KBM-7 (cell line): ENCODE measurements at regions not wholly inside any gene's neighbourhood (a gene's known extent, or its start where the extent isn't known, plus 50 kb on each side); places are given as distances from the start of the nearest gene placed in this dataset.
"Not testable (repeated sequence)": the region's sequence is repeated elsewhere in the genome, so short reads cannot be mapped to it uniquely, and the experiment has no call there.

Source experiments
- DNase-seq: peaks from one replicate; pipeline ENCODE4 v3.0.0-alpha.2; 2015
- in situ Hi-C: fragments of 300-500 bp; cut with MboI; formaldehyde crosslinking; loops from 2 replicates; pipeline ENCODE4 v1.14.3; 2020; ENCODE audit warnings: low sequenced_read_pairs, low pct_unique_long_range_greater_than_20kb, mixed read lengths

DNA sequence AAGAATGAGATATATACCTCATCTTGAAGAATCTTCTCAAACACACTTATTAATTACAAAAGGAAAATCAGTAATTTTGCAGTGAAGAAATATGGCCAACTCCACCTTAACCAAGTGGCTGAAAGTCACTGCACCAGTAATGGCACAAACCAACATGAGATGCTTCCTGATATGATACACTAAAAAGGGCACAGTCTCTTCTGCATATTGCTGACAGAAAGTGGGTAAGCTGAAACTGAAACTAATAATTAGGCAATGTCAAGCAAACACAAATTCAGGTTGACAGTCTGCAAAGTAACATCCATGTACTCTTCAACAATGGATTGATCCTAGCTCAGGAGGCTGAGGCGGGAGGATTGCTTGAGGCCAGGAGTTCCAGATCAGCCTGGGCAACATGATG lies 56.1 kb downstream of the ZNF22 start:
- in situ Hi-C loops, DNase-seq: not testable (repeated sequence)

DNA sequence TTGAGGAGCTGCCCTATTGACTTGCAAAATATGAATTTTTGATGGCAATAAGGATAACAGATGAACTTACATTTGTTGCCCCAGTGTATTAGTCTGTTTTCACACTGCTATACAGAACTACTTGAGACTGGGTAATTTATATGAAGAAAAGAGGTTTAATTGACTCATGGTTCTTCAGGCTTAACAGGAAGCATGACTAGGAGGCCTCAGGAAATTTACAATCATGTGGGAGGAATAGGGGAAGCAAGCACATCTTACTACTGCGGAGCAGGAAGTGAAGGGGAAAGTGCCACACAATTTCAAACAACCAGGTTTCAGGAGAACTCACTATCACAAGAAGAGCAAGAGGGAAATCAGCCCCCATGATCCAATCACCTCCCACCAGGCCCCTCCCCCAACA lies 57.9 kb downstream of the ZNF22 start:
- in situ Hi-C loops: no loop called here
- peak; percentile 16 for DNase-seq

DNA sequence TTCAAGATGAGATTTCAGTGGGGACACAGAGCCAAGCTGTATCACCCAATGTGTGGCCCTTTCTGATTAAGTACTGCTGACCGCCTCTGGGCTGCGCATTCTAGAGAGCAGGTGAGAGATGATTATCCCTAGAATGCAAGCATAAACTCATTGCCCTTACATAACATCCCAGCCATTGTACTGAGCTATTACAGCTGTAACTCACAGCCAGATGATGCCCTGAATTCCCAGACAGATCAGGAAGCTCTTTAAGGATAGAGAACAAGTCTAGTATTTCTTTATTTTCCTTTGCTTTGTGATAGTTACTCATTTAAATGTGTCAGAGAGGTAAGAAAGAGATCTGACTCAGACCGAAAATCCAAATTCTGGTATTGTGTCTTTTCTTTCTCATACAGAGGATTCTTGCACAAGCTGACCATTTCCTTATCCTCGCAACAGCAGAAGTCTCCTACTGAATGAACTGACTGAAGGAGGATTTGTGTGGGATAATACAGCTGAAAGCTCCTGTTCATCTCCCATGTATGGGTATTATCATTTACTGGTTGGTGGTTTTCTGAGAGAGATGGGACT lies 58.4 kb downstream of the ZNF22 start:
- in situ Hi-C loops: no loop called here
- no peak for DNase-seq

DNA sequence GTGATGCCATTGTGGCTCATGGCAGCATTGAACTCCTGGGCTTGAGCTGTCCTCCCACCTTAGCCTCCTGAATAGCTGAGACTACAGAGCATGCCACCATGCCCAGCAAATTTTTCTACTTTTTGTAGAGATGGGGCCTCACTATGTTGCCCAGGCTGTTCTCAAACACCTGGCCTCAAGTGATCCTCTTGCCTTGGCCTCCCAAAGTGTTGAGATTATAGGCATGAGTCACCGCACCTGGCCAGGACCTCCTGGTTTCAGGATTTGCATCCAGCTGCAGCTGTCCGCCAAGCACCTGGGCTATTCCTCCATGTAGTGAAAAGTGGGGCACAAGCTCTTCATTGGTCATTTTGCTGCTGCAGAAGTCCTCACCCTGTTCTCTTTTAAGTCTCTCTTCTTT lies 58.9 kb downstream of the ZNF22 start:
- DNase-seq: no peak
- in situ Hi-C loops: no loop called here

DNA sequence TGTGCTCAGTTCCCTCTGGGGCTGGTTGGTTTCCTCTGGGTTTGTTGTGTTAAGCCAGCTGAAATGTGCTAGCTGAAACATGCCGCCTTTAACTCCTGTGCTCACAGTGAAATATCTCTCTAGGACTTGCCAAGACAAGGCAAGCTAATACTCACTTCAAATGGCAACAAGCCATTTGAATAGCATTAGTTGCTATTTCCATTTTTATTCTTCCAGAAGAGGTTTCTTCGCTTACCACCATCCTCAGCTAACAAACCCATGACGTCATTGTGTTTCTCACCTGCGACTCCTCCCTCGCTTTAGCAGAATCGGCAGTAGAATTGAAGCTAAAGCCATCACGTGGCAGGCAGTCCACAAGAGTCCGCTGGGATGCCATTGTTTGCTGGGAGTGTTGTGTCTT lies 61.3 kb downstream of the ZNF22 start:
- in situ Hi-C loops: no loop called here
- DNase-seq: no peak

DNA sequence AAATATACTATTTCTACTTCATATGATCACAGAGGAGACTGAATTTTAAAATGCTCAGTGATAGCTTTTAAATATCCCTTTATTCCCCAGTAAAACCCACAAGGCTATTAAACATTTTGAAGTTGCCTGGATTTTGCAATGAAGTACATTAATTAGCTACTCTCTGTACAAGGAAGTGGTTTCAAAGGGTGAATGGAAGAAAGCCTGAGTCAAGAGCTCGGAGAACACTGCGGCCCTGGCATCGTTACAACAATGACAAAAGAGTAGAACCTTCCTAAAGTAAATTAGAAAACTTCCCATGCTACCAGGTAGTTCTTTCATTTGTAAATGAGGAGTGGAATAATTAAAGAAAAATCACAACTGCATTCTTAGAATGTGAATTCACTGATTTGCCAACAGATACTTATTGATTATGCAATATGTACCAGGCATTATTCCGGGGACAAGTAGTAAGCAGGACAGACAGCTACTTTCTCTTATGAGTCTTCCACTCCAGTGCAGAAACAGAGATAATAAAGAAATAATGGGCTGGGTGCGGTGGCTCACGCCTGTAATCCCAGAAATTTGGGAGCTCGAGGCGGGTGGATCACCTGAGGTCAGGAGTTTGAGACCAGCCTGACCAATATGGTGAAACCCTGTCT lies 63.0 kb downstream of the ZNF22 start:
- no peak for DNase-seq
- in situ Hi-C loops: no loop called here

DNA sequence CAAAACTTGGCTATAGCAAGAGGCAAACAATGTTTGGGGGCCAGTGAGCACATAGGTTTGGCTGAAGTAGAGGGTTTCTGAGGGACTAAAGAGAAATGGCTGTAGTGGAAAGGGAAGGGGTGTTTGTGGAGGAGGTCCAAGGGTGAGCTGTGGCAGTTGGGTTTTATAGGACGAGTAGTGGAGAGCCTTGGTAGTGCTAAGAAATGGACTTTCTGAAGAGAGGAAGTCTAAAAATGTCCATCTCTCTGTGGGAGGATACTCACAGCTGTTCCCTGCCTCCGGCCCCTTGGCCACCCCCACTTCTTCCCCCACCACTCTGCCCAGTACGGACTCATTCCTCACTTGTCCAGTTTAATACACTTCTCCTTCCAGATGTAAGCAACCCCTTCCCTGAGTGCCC lies 64.3 kb downstream of the ZNF22 start:
- in situ Hi-C loops: no loop called here
- DNase-seq: no peak

DNA sequence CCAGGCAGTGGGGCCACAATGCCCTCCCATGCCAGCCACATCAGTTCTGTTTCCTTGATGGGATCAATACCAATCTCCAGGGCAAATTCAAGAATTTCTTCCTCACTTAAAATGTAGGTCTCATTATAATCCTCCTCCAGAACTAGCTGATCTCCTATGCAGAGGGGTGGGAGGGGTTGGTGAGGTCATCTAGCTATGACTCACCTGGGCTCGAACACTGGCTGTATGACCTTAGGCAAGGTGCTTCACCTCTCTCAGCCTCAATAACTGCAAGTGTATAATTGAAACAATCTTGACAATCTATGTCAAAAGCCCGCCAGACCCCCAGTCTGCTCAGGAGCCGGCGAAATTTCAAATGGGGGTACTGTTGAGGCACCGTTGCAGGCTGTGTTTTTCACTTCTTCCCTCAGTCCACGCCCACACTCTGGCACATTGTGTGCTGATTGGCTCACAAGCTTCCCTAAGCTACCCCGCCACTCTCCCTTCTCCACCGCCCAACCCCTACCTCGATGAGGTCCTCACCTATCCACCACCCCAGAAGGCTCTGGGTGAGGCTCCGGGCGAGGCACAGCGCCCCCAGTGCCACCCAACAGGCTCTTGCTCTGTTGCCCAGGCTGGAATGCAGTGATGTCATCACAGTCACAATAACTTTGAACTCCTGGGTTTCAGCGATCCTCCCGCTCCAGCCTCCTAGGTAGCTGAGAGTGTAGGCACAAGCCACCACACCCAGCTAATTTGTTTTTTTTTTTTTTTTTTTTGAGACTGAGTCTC lies 70.5 kb downstream of the ZNF22 start:
- DNase-seq: no peak
- in situ Hi-C loops: no loop called here

DNA sequence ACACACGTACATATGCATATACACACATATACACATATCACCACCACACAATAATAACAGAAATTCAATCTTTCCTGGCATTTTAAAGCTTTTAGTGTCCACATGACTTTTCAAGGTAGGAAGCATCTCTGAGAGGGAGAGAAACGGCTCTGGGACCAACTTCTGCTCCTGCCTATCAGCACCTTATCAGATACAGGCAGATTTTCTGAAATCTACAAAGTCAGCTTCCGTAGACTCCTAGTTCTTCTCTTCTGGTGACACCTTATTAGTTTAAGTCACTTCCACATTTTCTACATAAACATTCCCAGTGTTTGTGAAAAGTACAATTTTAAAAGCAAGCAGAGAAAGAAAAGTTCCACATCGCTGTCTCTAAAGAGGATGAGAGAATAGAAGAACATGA lies 74.5 kb downstream of the ZNF22 start:
- in situ Hi-C loops: no loop called here
- DNase-seq: no peak

DNA sequence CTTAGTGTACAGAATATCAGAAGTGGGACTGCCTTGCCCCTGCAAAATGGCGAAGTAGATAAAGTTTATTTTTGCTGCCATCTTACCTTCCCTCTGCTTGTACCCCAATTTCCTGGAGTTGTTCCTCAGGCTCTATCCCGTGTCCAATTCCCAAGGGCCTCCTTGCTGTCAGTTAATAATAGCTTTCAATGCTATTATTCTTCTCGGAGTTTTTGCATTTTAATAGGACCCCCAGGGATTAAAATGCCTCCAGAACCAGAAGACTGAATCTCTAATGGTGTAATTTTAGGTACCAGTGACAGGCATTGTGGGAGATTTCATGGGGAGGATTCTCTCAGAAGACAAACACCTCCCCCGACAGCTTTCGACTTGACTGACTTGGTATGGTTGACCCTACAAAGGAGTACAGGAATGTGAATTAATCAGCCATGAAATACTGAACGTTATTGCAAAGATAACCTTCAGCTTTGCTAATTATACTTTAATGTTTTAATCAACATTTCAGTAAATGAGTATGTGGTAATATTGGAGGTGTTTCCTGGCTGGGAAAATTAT lies 75.2 kb downstream of the ZNF22 start:
- in situ Hi-C loops: no loop called here
- DNase-seq: no peak

DNA sequence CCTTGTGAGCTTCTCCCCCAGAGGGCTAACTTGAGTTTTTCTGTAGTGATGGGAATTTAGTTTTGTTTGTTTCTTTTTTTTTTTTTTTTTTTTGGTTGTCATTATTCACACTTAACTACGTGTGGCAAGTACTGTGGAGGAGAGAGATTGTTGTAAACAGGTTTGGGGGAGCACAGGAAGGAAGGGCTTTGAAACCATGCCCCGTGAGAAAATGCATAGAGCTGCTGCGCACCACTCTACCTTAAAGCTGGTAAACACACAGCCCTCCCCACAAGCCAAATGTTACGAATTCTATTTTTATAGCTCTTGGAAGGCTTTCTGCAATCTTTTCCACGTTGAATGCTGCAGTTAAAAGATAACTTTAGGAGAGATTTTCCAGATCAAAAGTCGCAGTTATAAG lies 76.2 kb downstream of the ZNF22 start:
- in situ Hi-C loops: no loop called here

DNA sequence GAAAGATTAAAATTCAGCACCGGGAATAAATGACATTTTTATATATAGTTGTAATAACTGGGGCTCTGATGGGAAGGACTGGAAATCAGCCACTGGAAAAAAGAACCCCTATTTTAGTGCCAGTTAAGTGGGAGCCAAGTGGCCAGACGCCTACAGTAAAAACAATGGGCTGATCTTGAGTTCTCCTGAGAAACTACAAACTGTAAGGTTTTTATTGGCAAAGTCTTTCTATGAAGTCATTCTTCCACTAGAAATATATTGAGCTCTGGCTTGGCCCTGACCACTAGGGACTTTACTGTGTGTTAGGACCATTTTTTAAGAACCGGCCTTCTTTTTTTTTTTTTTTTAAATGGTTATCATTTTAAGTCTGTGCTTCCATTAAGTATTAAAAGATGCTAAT lies 79.6 kb downstream of the ZNF22 start:
- no peak for DNase-seq
- in situ Hi-C loops: no loop called here

More for the DNA sequence above, 76.2 kb downstream of the ZNF22 start:
- no peak for DNase-seq

DNA sequence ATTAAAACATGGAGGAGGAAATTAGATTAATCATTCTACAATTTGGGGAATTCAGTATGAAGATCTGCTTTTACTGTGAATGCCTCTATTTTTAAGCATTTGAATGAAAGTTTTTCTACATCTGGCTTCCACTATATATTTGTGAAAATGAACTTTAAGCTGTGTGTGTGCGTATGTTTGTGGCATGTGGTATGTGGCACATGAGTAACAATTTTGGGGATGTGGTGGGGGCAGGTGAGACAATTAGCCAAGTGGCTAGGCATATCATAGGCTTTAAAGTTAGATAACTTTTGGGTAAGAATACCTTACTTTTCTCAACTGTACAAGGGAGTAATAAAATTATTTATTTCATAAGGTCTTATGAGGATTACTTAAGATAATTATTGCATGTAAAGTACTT lies 81.5 kb downstream of the ZNF22 start:
- no peak for DNase-seq
- in situ Hi-C loops: no loop called here

DNA sequence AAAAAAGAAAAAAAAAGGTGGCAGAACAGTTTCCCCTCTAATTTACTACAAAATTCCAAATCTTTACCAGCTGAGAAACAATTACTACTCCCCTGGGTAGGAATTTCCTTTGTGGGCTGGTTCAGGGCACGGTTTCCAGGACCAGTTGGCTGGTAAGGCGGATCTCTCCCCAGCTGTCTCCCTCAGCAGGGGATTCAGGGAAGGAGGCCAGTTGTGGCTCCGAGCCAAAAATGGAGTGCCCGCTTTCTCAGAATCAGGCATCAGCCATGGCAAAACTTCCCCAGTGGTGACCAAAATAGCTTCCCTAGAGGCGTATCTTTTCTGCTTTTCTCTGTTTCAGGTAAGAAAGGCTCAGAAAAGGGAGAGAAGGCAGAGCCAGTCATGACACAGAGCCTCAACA lies 91.2 kb downstream of the ZNF22 start:
- in situ Hi-C loops: no loop called here
- DNase-seq: no peak

DNA sequence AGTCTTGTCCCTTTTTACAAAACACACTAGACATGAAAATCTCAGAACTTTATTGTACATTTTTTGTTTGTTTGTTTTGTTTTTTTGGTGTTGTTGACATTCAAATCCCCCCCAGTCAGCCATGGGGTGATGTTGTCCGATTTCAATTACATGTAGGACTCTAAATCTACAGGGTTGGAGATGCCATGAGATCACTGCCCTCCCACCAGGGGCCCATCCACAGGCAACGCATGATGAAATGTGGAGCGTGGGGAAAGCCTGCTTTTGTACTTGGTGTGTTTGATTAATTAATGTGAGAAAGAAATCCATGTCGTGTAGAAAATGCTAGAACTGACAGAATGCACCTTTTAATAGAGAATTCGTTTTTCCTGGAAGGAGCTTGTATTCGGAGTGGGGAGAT lies 93.2 kb downstream of the ZNF22 start:
- DNase-seq: no peak
- in situ Hi-C loops: no loop called here

DNA sequence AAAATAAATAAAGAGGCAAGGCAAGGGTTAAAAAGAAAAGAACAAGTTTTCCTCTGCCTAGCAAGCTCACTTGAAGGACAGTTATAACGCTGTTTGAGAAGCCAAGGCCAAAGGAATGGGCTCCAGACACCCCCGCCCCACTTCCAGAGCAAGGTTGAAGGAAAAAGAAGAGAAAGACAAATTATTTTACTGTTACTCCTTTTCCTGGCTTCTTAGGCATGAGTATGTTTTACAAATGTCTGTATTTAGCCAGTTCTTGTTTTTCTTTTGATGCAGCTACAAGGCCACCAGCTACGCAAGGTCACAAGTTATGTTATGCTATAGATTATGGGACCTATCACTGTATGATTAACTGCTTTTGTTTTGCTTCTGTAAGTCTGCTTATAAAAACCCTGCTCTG lies 94.6 kb downstream of the ZNF22 start:
- DNase-seq: no peak
- in situ Hi-C loops: no loop called here

DNA sequence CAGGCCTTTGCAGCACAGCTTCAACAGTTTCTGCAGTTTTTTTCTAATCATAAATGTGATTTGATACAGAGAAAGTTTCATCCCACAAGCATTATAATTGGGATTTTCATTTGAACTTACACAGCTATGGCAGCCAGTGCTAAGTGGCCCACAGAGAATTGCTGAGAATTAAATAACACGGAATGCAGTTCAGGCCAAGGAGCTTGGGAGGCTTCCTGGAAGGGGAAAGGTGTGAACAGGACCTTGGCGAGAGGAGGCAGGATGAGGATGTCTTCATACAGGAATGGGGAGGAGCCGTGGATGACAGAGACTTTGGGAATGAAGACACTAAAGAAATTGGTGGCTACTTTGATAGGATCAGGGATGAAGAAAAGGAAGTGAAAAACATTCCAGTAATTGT lies 95.3 kb downstream of the ZNF22 start:
- in situ Hi-C loops: no loop called here
- DNase-seq: no peak

DNA sequence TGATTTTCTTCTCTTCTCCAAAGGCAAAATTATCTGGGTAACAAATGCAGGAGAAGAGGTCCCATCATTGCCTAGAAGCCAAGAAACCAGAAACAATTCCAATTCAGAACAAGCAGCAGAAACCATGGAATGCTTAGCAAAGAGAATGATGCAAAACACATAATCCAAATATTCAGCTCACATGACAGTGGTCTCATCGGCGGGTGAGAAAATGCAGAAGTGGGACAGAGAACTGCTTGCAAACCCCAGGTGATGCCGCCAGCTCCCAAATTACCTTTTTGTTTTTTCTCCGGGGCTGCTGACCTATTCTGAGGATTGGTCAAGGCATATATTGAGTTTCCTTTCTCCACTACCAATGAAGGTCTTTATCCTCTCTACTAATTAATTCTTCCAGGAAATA lies 99.7 kb downstream of the ZNF22 start:
- in situ Hi-C loops: no loop called here
- no peak for DNase-seq

DNA sequence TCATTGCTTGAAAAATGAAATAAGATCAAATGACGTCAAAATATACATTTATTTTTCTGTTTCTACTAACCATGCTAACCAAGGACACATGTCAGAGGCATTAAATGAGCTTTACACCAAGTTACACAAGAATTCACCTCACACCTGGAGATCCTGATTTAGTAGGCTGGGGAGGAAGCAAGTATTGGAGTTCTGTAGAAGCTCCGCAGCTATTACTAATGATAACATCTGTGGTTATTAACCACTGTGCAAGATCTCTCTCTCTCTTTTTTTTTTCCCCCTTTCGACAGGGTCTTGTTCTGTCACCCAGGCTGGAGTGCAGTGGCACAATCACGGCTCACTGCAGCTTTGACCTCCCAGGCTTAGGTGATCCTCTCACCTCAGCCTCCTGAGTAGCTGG lies 104.0 kb downstream of the ZNF22 start:
- in situ Hi-C loops: no loop called here
- DNase-seq: no peak

DNA sequence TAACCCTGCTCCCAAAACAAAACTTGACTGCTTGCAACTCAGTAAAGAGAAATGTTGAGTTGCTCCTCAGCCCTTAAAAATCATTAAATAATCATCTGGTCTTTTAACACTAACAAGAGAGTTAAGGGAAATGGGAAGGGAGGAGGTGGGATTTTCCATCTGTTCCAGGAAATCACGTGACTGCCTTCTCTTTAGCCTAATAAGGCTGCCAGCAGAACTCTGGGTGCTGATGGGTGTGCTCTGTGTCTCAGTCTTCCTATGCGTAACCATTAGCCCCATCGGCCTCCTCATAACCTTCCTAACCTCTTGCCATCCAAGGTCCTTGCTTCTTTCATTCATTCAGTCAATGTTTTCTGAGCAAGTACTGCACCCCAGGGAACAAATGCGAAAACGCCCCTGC lies 104.6 kb downstream of the ZNF22 start:
- DNase-seq, in situ Hi-C loops: not testable (repeated sequence)
